ENCODE measurements at regions not wholly inside any gene's neighbourhood (a gene's known extent, or its start where the extent isn't known, plus 50 kb on each side); places are given as distances from the start of the nearest gene placed in this dataset.

DNA sequence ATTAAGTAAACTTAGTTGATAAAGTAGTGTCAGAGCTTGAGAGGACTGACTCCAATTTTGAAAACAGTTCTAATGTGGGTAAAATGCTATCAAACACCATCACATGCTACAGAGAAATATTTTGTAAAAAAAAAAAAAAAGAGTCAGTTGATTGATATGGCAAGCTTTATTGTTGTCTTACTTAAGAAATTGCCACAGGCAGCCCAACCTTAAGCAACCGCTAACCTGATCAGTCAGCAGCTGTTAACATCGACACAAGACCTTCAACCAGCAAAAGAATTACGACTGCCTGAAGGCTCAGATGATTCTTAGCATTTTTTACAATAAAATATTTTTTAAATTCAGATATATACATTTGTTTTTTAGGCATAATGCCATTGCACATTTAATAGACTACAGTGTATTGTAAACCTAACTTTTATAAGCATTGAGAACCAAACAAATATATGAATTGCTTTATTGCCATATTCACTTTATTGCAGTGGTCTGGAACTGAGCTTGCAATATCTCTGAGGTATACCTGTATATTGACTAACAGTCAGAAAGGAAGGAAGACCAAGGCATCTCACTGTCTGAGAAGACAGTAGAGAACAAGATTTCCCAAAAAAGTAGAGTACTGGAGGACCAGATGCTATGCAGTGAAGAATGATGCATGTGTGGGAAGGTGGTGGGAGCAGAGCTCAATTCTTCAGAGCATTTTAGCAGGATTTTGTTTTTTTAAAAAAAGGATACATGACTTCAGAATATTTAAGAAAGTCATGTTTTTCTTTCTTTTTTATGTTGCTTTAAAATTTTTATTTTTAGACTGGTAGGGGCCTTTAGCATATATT lies 973.8 kb upstream of the GYPC start:
- no peak for ATAC-seq

GRCh38 chr2:125684256-125684655 lies 971.7 kb upstream of the GYPC start:
- Histone ChIP-seq H3K27me3 (no peaks in the 10 kb centered on the region), H3K9me3 (no peaks in the 10 kb centered on the region), H3K4me3 (no peak overlapping the region), H3K36me3 (no peaks in the 10 kb centered on the region), H3K4me1 (no peaks in the 10 kb centered on the region), H3K27ac (no peak overlapping the region)
- DNase-seq = no peak
- TF ChIP-seq POLR2A (IDR thresholded peaks at IDR 0.05) (no peak), CTCF (IDR thresholded peaks at IDR 0.05) (no peak)
- intact Hi-C loops (cut with DNase I) = no loop called here
- WGBS (ENCODE audit: insufficient coverage, low coverage, low lambda C conversion rate, missing lambda C conversion rate) = 45% methylated on average over 2 of the region's 2 CpGs
- ATAC-seq = no peak

More for the DNA sequence above, 973.8 kb upstream of the GYPC start:
- intact Hi-C loops (cut with DNase I) = no loop called here
- Histone ChIP-seq H3K4me1 (no peaks in the 10 kb centered on the region), H3K27ac (no peak overlapping the region), H3K36me3 (no peaks in the 10 kb centered on the region), H3K4me3 (no peak overlapping the region), H3K27me3 (no peaks in the 10 kb centered on the region), H3K9me3 (no peaks in the 10 kb centered on the region)
- no peak for TF ChIP-seq POLR2A (IDR thresholded peaks at IDR 0.05)
- no peak for TF ChIP-seq CTCF (IDR thresholded peaks at IDR 0.05)
- WGBS (ENCODE audit: insufficient coverage, low coverage, low lambda C conversion rate, missing lambda C conversion rate) = 77% methylated on average over 3 of the region's 3 CpGs
- DNase-seq = no peak

GRCh38 chr2:125684932-125685331 lies 971.0 kb upstream of the GYPC start:
- H3K9me3 ChIP-seq = no peaks in the 10 kb centered on the region
- WGBS (ENCODE audit: insufficient coverage, low coverage, low lambda C conversion rate, missing lambda C conversion rate) = 63% methylated on average over 2 of the region's 2 CpGs
- H3K4me3 ChIP-seq = no peak overlapping the region
- ATAC-seq (no peak), DNase-seq (no peak)
- intact Hi-C loops (cut with DNase I) = no loop called here
- H3K27ac ChIP-seq = no peak overlapping the region
- no peaks in the 10 kb centered on the region for H3K4me1 ChIP-seq
- no peaks in the 10 kb centered on the region for H3K36me3 ChIP-seq
- no peaks in the 10 kb centered on the region for H3K27me3 ChIP-seq
- TF ChIP-seq POLR2A (IDR thresholded peaks at IDR 0.05) = no peak
- no peak for TF ChIP-seq CTCF (IDR thresholded peaks at IDR 0.05)

- ATAC-seq = no peak
- Histone ChIP-seq H3K4me3 (no peak overlapping the region), H3K27me3 (no peaks in the 10 kb centered on the region), H3K4me1 (no peaks in the 10 kb centered on the region), H3K36me3 (no peaks in the 10 kb centered on the region), H3K9me3 (no peaks in the 10 kb centered on the region), H3K27ac (no peak overlapping the region)
- 39% methylated on average over 2 of the region's 2 CpGs for WGBS (ENCODE audit: insufficient coverage, low coverage, low lambda C conversion rate, missing lambda C conversion rate)
- DNase-seq = no peak
- intact Hi-C loops (cut with DNase I) = no loop called here
- TF ChIP-seq CTCF (IDR thresholded peaks at IDR 0.05) (no peak), POLR2A (IDR thresholded peaks at IDR 0.05) (no peak)
These were observed 959.4 kb upstream of the GYPC start for GRCh38 chr2:125696560-125696959.

Data from right lobe of liver (tissue), 6 donors.